NB4 (cell line): ENCODE measurements at regions not wholly inside any gene's neighbourhood (a gene's known extent, or its start where the extent isn't known, plus 50 kb on each side); places are given as distances from the start of the nearest gene placed in this dataset.

Experiments used
- POLR2A ChIP-seq: IDR thresholded peaks from 2 replicates; pipeline ENCODE4 v1.6.1; 2011; ENCODE audit warnings: mild to moderate bottlenecking; ENCODE audit not compliant: insufficient read length; ENCODE audit errors: extremely low read depth
- TF ChIP-seq, protein P1 (sequence below): IDR thresholded peaks from one replicate; pipeline ENCODE4 v1.5.1; 2012; ENCODE audit warnings: low read depth, low read length

DNA sequence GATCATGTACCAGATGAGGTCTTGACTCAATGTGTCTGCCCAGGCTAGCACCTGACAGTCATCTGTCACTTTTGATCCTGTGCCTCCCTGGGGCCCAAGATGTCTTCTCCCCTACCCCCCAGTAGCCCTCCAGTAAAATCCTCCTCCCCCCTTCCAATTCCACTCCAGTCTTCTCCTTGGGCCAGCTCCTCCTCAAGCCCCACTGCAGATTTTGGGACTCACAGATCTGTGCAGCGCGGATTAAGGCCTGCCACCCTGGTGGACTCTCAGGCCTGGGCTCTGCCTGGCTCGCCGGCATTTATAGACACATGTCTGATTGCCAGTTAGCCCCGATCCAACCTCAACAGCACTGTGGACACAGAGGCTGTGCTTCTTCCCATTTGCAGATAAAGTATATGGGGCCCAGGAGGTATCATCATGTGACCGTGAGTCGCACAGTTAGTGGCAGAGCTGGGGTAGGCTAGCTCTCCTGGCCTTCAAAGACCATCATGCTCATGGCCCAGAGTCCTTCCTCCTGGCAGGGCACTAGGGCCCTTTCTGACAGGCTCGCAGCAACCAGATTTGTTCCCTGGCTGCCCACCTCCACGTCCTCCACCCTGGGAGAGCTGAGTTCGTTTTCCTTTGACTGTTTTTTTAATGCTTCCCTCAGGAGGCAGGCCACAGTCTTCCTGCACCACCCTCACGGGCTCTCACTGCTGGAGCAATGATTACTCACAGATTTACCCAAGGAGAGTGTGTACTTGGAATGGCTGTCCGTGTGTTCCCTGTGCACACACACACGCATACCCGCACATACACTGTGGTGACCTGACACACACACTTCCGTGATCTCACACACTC, 98.3 kb upstream of the DIO3 start:
- TF ChIP-seq, protein P1, sequence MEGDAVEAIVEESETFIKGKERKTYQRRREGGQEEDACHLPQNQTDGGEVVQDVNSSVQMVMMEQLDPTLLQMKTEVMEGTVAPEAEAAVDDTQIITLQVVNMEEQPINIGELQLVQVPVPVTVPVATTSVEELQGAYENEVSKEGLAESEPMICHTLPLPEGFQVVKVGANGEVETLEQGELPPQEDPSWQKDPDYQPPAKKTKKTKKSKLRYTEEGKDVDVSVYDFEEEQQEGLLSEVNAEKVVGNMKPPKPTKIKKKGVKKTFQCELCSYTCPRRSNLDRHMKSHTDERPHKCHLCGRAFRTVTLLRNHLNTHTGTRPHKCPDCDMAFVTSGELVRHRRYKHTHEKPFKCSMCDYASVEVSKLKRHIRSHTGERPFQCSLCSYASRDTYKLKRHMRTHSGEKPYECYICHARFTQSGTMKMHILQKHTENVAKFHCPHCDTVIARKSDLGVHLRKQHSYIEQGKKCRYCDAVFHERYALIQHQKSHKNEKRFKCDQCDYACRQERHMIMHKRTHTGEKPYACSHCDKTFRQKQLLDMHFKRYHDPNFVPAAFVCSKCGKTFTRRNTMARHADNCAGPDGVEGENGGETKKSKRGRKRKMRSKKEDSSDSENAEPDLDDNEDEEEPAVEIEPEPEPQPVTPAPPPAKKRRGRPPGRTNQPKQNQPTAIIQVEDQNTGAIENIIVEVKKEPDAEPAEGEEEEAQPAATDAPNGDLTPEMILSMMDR = no peak
- TF ChIP-seq POLR2A = no peak
